H9 (cell line): ENCODE measurements at regions not wholly inside any gene's neighbourhood (a gene's known extent, or its start where the extent isn't known, plus 50 kb on each side); places are given as distances from the start of the nearest gene placed in this dataset.

ENCODE experiments used
- DNase-seq: peaks from one replicate; pipeline ENCODE4 v3.0.0-alpha.2; 2017
- H2AFZ ChIP-seq: one replicate; pipeline ENCODE4 v1.6.1; 2013; ENCODE audit warnings: mild to moderate bottlenecking, low read length, control low read depth, moderate library complexity
- H2AK5ac ChIP-seq: 2 replicates; pipeline ENCODE4 v1.6.1; 2013; ENCODE audit warnings: low read length, control low read depth, mixed read lengths; ENCODE audit not compliant: insufficient read length
- H2BK120ac ChIP-seq: one replicate; pipeline ENCODE4 v1.6.1; 2013; ENCODE audit warnings: low read depth, mild to moderate bottlenecking, low read length, control low read depth, inconsistent platforms; ENCODE audit not compliant: poor library complexity, severe bottlenecking
- H2BK12ac ChIP-seq: 2 replicates; pipeline ENCODE4 v1.6.1; 2013; ENCODE audit warnings: low read length, control low read depth, mixed read lengths, low read depth; ENCODE audit not compliant: insufficient read length
- H2BK15ac ChIP-seq: 2 replicates; pipeline ENCODE4 v1.6.1; 2013; ENCODE audit warnings: low read depth, low read length, control low read depth
- H2BK20ac ChIP-seq: one replicate; pipeline ENCODE4 v1.6.1; 2013; ENCODE audit warnings: low read depth, mild to moderate bottlenecking, low read length, control low read depth, inconsistent platforms; ENCODE audit not compliant: poor library complexity, severe bottlenecking
- H2BK5ac ChIP-seq: 2 replicates; pipeline ENCODE4 v1.6.1; 2013; ENCODE audit warnings: low read length, control low read depth, mixed read lengths; ENCODE audit not compliant: insufficient read length
- H3K14ac ChIP-seq: 2 replicates; pipeline ENCODE4 v1.6.1; 2013; ENCODE audit warnings: low read length, control low read depth; ENCODE audit not compliant: insufficient read depth
- H3K18ac ChIP-seq: 2 replicates; pipeline ENCODE4 v1.6.1; 2013; ENCODE audit warnings: low read depth, mild to moderate bottlenecking, mixed read lengths, low read length, control low read depth; ENCODE audit not compliant: insufficient read length
- H3K23ac ChIP-seq: 2 replicates; pipeline ENCODE4 v1.6.1; 2013; ENCODE audit warnings: low read length, control low read depth, mixed read lengths, low read depth; ENCODE audit not compliant: insufficient read length
- H3K23me2 ChIP-seq: 2 replicates; pipeline ENCODE4 v1.6.1; 2013; ENCODE audit warnings: low read depth, mild to moderate bottlenecking, mixed read lengths, low read length, control low read depth; ENCODE audit not compliant: insufficient read length, poor library complexity, severe bottlenecking
- H3K27ac ChIP-seq: 2 replicates; pipeline ENCODE4 v1.5.1; 2013; ENCODE audit warnings: low read length, control low read depth, mixed read lengths, low read depth; ENCODE audit not compliant: insufficient read length
- H3K27me3 ChIP-seq: 2 replicates; pipeline ENCODE4 v1.6.1; 2013; ENCODE audit warnings: low read length, control low read depth, inconsistent platforms; ENCODE audit not compliant: insufficient read depth
- H3K4ac ChIP-seq: 2 replicates; pipeline ENCODE4 v1.6.1; 2013; ENCODE audit warnings: low read depth, mild to moderate bottlenecking, control low read depth, inconsistent platforms, low read length, moderate library complexity
- H3K4me1 ChIP-seq: 2 replicates; pipeline ENCODE4 v1.6.1; 2013; ENCODE audit warnings: low read length, control low read depth, inconsistent platforms; ENCODE audit not compliant: insufficient read depth
- H3K4me2 ChIP-seq: 2 replicates; pipeline ENCODE4 v1.6.1; 2013; ENCODE audit warnings: low read length, control low read depth, mixed read lengths; ENCODE audit not compliant: insufficient read length, insufficient read depth
- H3K56ac ChIP-seq: 2 replicates; pipeline ENCODE4 v1.6.1; 2013; ENCODE audit warnings: low read depth, mild to moderate bottlenecking, mixed read lengths, low read length, control low read depth; ENCODE audit not compliant: insufficient read length
- H3K79me1 ChIP-seq: 2 replicates; pipeline ENCODE4 v1.6.1; 2013; ENCODE audit warnings: low read depth, mild to moderate bottlenecking, moderate library complexity, low read length, control low read depth, inconsistent platforms; ENCODE audit not compliant: insufficient read depth, poor library complexity, severe bottlenecking
- H3K79me2 ChIP-seq: 2 replicates; pipeline ENCODE4 v1.6.1; 2013; ENCODE audit warnings: low read length, control low read depth, inconsistent platforms; ENCODE audit not compliant: insufficient read depth
- H3K9ac ChIP-seq: 2 replicates; pipeline ENCODE4 v1.6.1; 2013; ENCODE audit warnings: low read length, control low read depth, mixed read lengths; ENCODE audit not compliant: insufficient read length; ENCODE audit errors: extremely low read depth
- H3K9me3 ChIP-seq: one replicate; pipeline ENCODE4 v1.6.1; 2013; ENCODE audit warnings: low read depth, low read length, inconsistent platforms; ENCODE audit not compliant: control insufficient read depth
- H3T11ph ChIP-seq: one replicate; pipeline ENCODE4 v1.6.1; 2013; ENCODE audit warnings: mild to moderate bottlenecking, low read length, control low read depth, inconsistent platforms
- H4K20me1 ChIP-seq: one replicate; pipeline ENCODE4 v1.6.1; 2013; ENCODE audit not compliant: control insufficient read depth, insufficient read length, insufficient read depth
- H4K5ac ChIP-seq: 2 replicates; pipeline ENCODE4 v1.6.1; 2013; ENCODE audit warnings: low read depth, mild to moderate bottlenecking, mixed read lengths, low read length, control low read depth; ENCODE audit not compliant: insufficient read length
- H4K8ac ChIP-seq: replicated peaks from 2 replicates; pipeline ENCODE4 v1.6.1; 2013; ENCODE audit warnings: low read length, control low read depth, mixed read lengths, low read depth; ENCODE audit not compliant: insufficient read length
- H4K91ac ChIP-seq: 2 replicates; pipeline ENCODE4 v1.6.1; 2013; ENCODE audit warnings: low read depth, mild to moderate bottlenecking, moderate library complexity, mixed read lengths, low read length, control low read depth; ENCODE audit not compliant: insufficient read length
- H3K27ac Mint-ChIP-seq, 3 experiments: 2 replicates in 2 of 3; 3 replicates in 1 of 3; pipeline ENCODE4 v1.8.0; 2020 to 2021; ENCODE audit warnings: mixed read lengths in 3 of 3, mild to moderate bottlenecking in 1 of 3, moderate library complexity in 1 of 3
- H3K27me3 Mint-ChIP-seq: 2 replicates; pipeline ENCODE4 v1.8.0; 2021; ENCODE audit warnings: low read depth, mild to moderate bottlenecking, moderate library complexity, mixed read lengths
- H3K36me3 Mint-ChIP-seq, 3 experiments: 2 replicates in 2 of 3; 3 replicates in 1 of 3; pipeline ENCODE4 v1.8.0; 2020 to 2021; ENCODE audit warnings: low read depth in 3 of 3, mixed read lengths in 3 of 3; ENCODE audit not compliant: insufficient read depth in 1 of 3
- H3K4me1 Mint-ChIP-seq, 2 experiments: 2 replicates each; pipeline ENCODE4 v1.8.0; 2020; ENCODE audit warnings: mixed read lengths in 2 of 2
- H3K4me3 Mint-ChIP-seq, 2 experiments: 2 replicates in 1 of 2; 3 replicates in 1 of 2; pipeline ENCODE4 v1.8.0; 2020 to 2021; ENCODE audit warnings: mild to moderate bottlenecking in 2 of 2, mixed read lengths in 2 of 2, moderate library complexity in 1 of 2
- H3K9me3 Mint-ChIP-seq, 2 experiments: 2 replicates in 1 of 2; 3 replicates in 1 of 2; pipeline ENCODE4 v1.8.0; 2020; ENCODE audit warnings: mild to moderate bottlenecking in 2 of 2, mixed read lengths in 2 of 2, moderate library complexity in 1 of 2
- TF ChIP-seq, protein P1 (sequence below): fragments of 200-600 bp; sonication (generic); conservative IDR thresholded peaks from 3 replicates; pipeline ENCODE4 v1.8.0; 2021; ENCODE audit warnings: antibody characterized with exemption, mild to moderate bottlenecking

GRCh38 chr3:35440826-35441225 is 198.5 kb upstream of the ARPP21 start:
- peaks cover 19 to 24% of the 10 kb centered on the region in 2 experiments; a peak in 3 of 4 replicates for H3K4me1 Mint-ChIP-seq
- Histone ChIP-seq H3K9ac (no peak overlapping the region), H3K27ac (no peak overlapping the region), H2BK5ac (no peak overlapping the region), H3K9me3 (no peaks in the 10 kb centered on the region), H2BK20ac (no peak overlapping the region), H2BK15ac (no peak overlapping the region), H3K23me2 (no peaks in the 10 kb centered on the region), H3K79me1 (no peaks in the 10 kb centered on the region), H2BK120ac (no peak overlapping the region), H4K5ac (no peak overlapping the region), H3K79me2 (no peaks in the 10 kb centered on the region), H3K27me3 (no peaks in the 10 kb centered on the region), H3K4me2 (no peak overlapping the region), H3K56ac (no peak overlapping the region), H3K23ac (no peak overlapping the region), H4K91ac (no peak overlapping the region), H3K4ac (no peak overlapping the region), H2BK12ac (no peak overlapping the region), H4K20me1 (no peaks in the 10 kb centered on the region), H2AFZ (no peak overlapping the region), H3K14ac (no peak overlapping the region), H3K4me1 (no peaks in the 10 kb centered on the region), H3K18ac (no peak overlapping the region), H2AK5ac (no peak overlapping the region), H4K8ac (no peak overlapping the region), H3T11ph (no peak overlapping the region)
- peaks cover 0 to 4% (median 0%) of the 10 kb centered on the region in 3 experiments; a peak in 2 of 7 replicates for H3K36me3 Mint-ChIP-seq
- H3K4me3 Mint-ChIP-seq: no peak overlapping the region
- no peak for DNase-seq
- TF ChIP-seq, protein P1, sequence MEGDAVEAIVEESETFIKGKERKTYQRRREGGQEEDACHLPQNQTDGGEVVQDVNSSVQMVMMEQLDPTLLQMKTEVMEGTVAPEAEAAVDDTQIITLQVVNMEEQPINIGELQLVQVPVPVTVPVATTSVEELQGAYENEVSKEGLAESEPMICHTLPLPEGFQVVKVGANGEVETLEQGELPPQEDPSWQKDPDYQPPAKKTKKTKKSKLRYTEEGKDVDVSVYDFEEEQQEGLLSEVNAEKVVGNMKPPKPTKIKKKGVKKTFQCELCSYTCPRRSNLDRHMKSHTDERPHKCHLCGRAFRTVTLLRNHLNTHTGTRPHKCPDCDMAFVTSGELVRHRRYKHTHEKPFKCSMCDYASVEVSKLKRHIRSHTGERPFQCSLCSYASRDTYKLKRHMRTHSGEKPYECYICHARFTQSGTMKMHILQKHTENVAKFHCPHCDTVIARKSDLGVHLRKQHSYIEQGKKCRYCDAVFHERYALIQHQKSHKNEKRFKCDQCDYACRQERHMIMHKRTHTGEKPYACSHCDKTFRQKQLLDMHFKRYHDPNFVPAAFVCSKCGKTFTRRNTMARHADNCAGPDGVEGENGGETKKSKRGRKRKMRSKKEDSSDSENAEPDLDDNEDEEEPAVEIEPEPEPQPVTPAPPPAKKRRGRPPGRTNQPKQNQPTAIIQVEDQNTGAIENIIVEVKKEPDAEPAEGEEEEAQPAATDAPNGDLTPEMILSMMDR: no peak
- no peaks in the 10 kb centered on the region for H3K27me3 Mint-ChIP-seq
- no peaks in the 10 kb centered on the region; a peak in 1 of 5 replicates for H3K9me3 Mint-ChIP-seq
- H3K27ac Mint-ChIP-seq: no peak overlapping the region; a peak in 1 of 7 replicates
